GM18505 (cell line): ENCODE measurements at regions not wholly inside any gene's neighbourhood (a gene's known extent, or its start where the extent isn't known, plus 50 kb on each side); places are given as distances from the start of the nearest gene placed in this dataset.
"Not testable (repeated sequence)": the region's sequence is repeated elsewhere in the genome, so short reads cannot be mapped to it uniquely, and the experiment has no call there.

Source experiments
- ATAC-seq: cut with Tn5 transposase; IDR thresholded peaks from one replicate; pipeline ENCODE4 v1.9.1; 2021; ENCODE audit not compliant: unreplicated experiment
- POLR2A ChIP-seq: IDR thresholded peaks from 4 replicates; pipeline ENCODE4 v1.6.1; 2011; ENCODE audit warnings: borderline replicate concordance; ENCODE audit not compliant: insufficient read depth, insufficient read length; ENCODE audit errors: extremely low read depth

DNA sequence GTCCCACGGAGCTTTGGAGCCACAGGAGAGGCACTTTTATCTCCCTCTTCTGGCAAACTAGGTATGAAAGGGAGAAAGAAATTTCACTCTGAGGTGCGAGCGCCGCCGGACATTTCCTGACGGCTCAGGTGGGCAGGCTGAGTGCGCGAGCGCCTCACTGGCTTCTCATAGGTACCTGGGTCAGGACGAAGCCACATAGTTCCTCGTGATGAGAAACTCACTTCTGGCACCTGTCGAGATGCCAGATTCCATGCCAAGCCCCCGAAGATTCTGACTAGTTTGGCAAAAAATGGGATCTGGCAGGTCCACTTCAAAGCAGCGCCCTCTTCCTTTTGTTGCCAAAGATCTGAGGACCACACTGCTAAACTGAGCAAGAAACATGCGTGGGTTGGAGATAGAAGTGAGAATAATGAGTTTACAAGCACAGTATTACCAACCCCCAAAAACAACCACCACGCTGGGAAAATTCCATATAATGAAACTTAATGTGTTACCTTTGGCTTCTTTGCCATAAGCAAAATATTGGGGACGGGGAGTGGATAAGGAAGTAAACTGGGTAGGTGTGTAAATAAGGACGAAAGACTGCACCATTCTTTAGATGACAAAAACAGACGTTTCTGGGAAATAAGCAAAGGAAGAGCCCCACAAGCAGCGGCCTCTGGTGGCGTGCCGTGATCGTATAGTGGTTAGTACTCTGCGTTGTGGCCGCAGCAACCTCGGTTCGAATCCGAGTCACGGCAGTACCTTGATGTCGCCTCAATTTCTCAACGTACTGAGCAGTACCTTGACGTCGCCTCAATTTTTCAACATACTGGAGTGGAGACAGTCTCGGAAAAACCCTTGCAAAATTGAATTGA, 89.8 kb upstream of the PRSS16 start:
- no peak for TF ChIP-seq POLR2A
- ATAC-seq = no peak

- no peak for ATAC-seq
- no peak for TF ChIP-seq POLR2A
These were observed 89.2 kb upstream of the PRSS16 start for GRCh38 chr6:27158316-27158643.

- ATAC-seq = no peak
- TF ChIP-seq POLR2A = no peak
These were observed 87.8 kb upstream of the PRSS16 start for GRCh38 chr6:27159725-27160124.

- no peak for TF ChIP-seq POLR2A
- no peak for ATAC-seq
These were observed 86.4 kb upstream of the PRSS16 start for GRCh38 chr6:27161115-27161514.

DNA sequence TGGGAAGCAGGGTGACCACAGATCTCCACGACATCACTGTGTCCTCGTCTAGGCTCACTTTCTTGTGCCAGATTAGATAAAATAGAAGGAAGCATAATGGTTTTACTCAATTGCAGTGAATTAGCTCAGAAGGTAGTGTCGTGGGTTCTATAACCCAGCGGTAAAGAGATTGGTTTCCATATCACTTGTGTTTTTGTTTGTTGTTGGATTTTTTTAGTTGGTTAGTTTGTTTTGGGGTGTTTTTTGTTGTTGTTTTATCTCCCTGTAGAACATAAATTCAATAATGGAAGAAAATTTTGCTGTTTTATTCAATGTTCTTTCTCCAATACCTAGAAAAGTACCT, 85.9 kb upstream of the PRSS16 start:
- TF ChIP-seq POLR2A = no peak
- ATAC-seq = no peak

- ATAC-seq = no peak
- no peak for TF ChIP-seq POLR2A
These were observed 85.4 kb upstream of the PRSS16 start for GRCh38 chr6:27161946-27162603.

- no peak for ATAC-seq
- TF ChIP-seq POLR2A = no peak
These were observed 83.7 kb upstream of the PRSS16 start for GRCh38 chr6:27163834-27164233.

DNA sequence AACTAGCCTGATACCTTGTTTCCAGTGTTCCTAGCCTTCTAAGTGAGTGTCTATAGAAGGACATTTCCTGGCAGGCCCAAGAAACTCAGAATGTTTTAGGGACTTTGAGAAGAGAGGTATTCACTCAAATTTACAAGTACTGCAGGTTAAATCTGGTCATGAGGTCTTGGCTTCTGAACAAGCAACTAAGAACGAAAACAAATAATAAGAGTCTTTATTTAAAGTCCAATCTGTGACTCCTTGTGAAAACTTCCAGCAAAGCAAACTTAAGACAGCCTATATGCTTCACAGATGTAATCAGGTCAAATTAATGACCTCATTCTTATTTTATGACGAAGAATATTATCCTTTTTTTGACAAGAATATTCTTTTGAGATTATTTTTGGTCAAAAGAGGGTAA, 79.4 kb upstream of the PRSS16 start:
- no peak for TF ChIP-seq POLR2A
- no peak for ATAC-seq

- TF ChIP-seq POLR2A = no peak
- ATAC-seq = no peak
These were observed 78.7 kb upstream of the PRSS16 start for GRCh38 chr6:27168586-27169443.

- ATAC-seq = not testable (repeated sequence)
These were observed 74.8 kb upstream of the PRSS16 start for GRCh38 chr6:27172524-27173231.

DNA sequence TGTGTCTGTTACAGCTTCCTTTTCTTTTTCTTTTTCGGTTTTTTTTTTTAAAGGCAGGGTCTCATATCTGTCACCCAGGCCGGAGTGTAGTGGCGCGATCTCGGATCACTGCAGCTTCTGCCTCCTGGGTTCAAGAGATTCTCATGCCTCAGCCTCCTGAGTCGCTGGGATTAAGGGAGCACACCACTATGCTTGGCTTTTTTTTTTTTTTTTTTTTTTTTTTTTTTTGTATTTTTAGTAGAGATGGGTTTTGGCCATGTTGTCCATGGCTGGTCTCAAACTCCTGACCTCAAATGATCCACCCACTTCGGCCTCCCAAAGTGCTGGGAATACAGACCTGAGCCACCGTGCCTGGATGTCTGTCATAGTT, 74.3 kb upstream of the PRSS16 start:
- not testable (repeated sequence) for ATAC-seq

DNA sequence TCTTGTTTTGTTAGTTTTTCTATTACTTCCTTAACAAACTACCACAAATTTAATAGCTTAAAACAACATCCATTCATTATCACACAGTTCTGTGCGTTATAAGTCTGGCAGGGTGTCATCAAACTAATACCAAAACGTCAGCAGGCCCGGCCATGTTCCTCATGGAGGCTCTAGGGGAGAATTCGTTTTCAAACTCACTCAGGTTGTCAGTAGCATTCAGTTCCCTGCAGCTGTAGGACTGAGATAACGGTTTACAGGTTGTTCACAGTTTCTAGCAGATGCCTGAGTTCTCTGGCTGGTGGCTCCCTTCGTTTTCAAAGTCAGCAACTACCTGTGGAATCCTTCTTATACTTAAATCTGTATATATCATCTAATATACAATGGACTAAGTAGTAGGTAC, 72.5 kb upstream of the PRSS16 start:
- no peak for ATAC-seq
- TF ChIP-seq POLR2A = no peak

- ATAC-seq = no peak
These were observed 71.4 kb upstream of the PRSS16 start for GRCh38 chr6:27176096-27176495.

More at GRCh38 chr6:27176096-27176495, 71.4 kb upstream of the PRSS16 start:
- TF ChIP-seq POLR2A = no peak
